ENCODE measurements at regions not wholly inside any gene's neighbourhood (a gene's known extent, or its start where the extent isn't known, plus 50 kb on each side); places are given as distances from the start of the nearest gene placed in this dataset.

- no peak overlapping the region for H2AFZ ChIP-seq (ENCODE audit: control insufficient read depth, low read depth, low read length)
- POLR2A ChIA-PET, result no interaction called here
- H4K20me1 ChIP-seq (ENCODE audit: control insufficient read depth, insufficient read depth), result no peaks in the 10 kb centered on the region
- H3K79me2 ChIP-seq (ENCODE audit: control insufficient read depth, insufficient read depth, low read length), result no peaks in the 10 kb centered on the region
- no peaks in the 10 kb centered on the region for H3K9me3 ChIP-seq (replicated peaks; ENCODE audit: control insufficient read depth, insufficient read depth, low read length)
- WGBS (ENCODE audit: insufficient coverage, insufficient replicate concordance, low lambda C conversion rate, missing lambda C conversion rate), result 0% methylated on average over 1 of the region's 1 CpG
- no peak for FAIRE-seq
- BruUV-seq (replicated peaks), result no TSS peak
- no peak overlapping the region for H3K9ac ChIP-seq (ENCODE audit: control insufficient read depth, insufficient read depth, low read length)
- H3K36me3 ChIP-seq (ENCODE audit: control insufficient read depth in 2 of 2, insufficient read depth in 2 of 2, low read length in 1 of 2), result no peaks in the 10 kb centered on the region
- SMC1A ChIA-PET (ENCODE audit: uncharacterized antibody, unreplicated experiment), result interaction anchor here (0.6 kb wide), 1 partner anchor 692 kb away, joined by 3 read pairs; no protein-coding TSS in a partner anchor
- peak; percentile 65 for ATAC-seq
- peak; percentile 8 for DNase-seq (ENCODE audit: low read depth, low spot score)
- no peaks in the 10 kb centered on the region for H3K4me1 ChIP-seq (ENCODE audit: control insufficient read depth, insufficient read depth, low read length)
- in situ Hi-C loops (cut with MboI), result no loop called here
- TF ChIP-seq ZNF384 (IDR thresholded peaks at IDR 0.05; ENCODE audit: borderline replicate concordance, low read depth, low read length) (peak; percentile 24; the same call in 1 of the 2 replicates), LARP7 (IDR thresholded peaks at IDR 0.05) (no peak), JUND (IDR thresholded peaks at IDR 0.05; ENCODE audit: low read depth, low read length) (no peak), SPI1 (IDR thresholded peaks at IDR 0.05; ENCODE audit: borderline replicate concordance, insufficient read depth, low read depth, low read length) (peak; percentile 76; the same call in 1 of the 2 replicates), SREBF1 (IDR thresholded peaks at IDR 0.05; ENCODE audit: low read length) (no peak), RELB (IDR thresholded peaks at IDR 0.05; ENCODE audit: low read depth) (no peak), ZNF592 (IDR thresholded peaks at IDR 0.05) (no peak), DPF2 (IDR thresholded peaks at IDR 0.05) (no peak), BCL11A (IDR thresholded peaks at IDR 0.05; ENCODE audit: low read depth, low read length) (0 out of 2 replicates have a peak, but pooled peaks have one; percentile 29), SIN3A (IDR thresholded peaks at IDR 0.05; ENCODE audit: low read depth, low read length) (no peak), RUNX3 (IDR thresholded peaks at IDR 0.05; ENCODE audit: low read length) (no peak), NR2C1 (IDR thresholded peaks at IDR 0.05) (no peak; the same call in 1 of the 2 replicates), ZZZ3 (IDR thresholded peaks at IDR 0.05; ENCODE audit: control insufficient read depth, insufficient read length, low read depth) (no peak), MEF2B (IDR thresholded peaks at IDR 0.05; ENCODE audit: partially characterized antibody, poor library complexity, severe bottlenecking) (no peak), FOXM1 (IDR thresholded peaks at IDR 0.05; ENCODE audit: low read depth, low read length) (no peak), HDGF (IDR thresholded peaks at IDR 0.05) (no peak), SUZ12 (IDR thresholded peaks at IDR 0.05; ENCODE audit: unreplicated experiment) (no peak), USF2 (IDR thresholded peaks at IDR 0.05; ENCODE audit: borderline replicate concordance, low read depth, low read length) (no peak), MYB (IDR thresholded peaks at IDR 0.05; ENCODE audit: borderline replicate concordance, low read depth, low read length) (no peak)
- H3K4me3 ChIP-seq, result no peak overlapping the region
- intact Hi-C loops (cut with micrococcal nuclease; ENCODE audit: unreplicated experiment), result no loop called here
- RAD21 ChIA-PET (ENCODE audit: unreplicated experiment), result no interaction called here
- no peaks in the 10 kb centered on the region for H3K27me3 ChIP-seq (replicated peaks in 1 of 2; ENCODE audit: control insufficient read depth in 2 of 2, insufficient read depth in 2 of 2, low read length in 1 of 2)
- CTCF ChIA-PET, result no interaction called here
- no peak overlapping the region for H3K27ac ChIP-seq (ENCODE audit: control insufficient read depth, insufficient read depth)
- H3K4me2 ChIP-seq (ENCODE audit: control insufficient read depth, insufficient read depth), result no peak overlapping the region
Observed at GRCh38 chrX:22585831-22586230, 313.1 kb downstream of the CBLL2 start.
